Muscle of leg (tissue), 3 donors: ENCODE measurements at regions not wholly inside any gene's neighbourhood (a gene's known extent, or its start where the extent isn't known, plus 50 kb on each side); places are given as distances from the start of the nearest gene placed in this dataset.

ENCODE experiments used
- DNase-seq: peaks from one replicate; pipeline ENCODE4 v3.0.0; 2013
- H3K27ac ChIP-seq: one replicate; pipeline ENCODE4 v1.5.1; 2013; ENCODE audit warnings: mild to moderate bottlenecking, low read length, control low read depth
- H3K27me3 ChIP-seq: one replicate; pipeline ENCODE4 v1.6.1; 2013; ENCODE audit warnings: low read length; ENCODE audit not compliant: control insufficient read depth, insufficient read depth
- H3K36me3 ChIP-seq: one replicate; pipeline ENCODE4 v1.6.1; 2013; ENCODE audit warnings: low read length; ENCODE audit not compliant: control insufficient read depth, insufficient read depth
- H3K4me1 ChIP-seq: one replicate; pipeline ENCODE4 v1.6.1; 2013; ENCODE audit warnings: low read length; ENCODE audit not compliant: control insufficient read depth, insufficient read depth
- H3K4me3 ChIP-seq: one replicate; pipeline ENCODE4 v1.5.1; 2013; ENCODE audit warnings: low read length, control low read depth
- H3K9me3 ChIP-seq: replicated peaks from 2 replicates; pipeline ENCODE4 v1.6.1; 2013; ENCODE audit warnings: low read depth, low read length; ENCODE audit not compliant: control insufficient read depth
- WGBS: methylation state at CpG from one replicate; pipeline ENCODE4 v1.1.5; 2013; ENCODE audit warnings: missing lambda C conversion rate; ENCODE audit not compliant: insufficient coverage; 5-methylcytosine and 5-hydroxymethylcytosine counted together

GRCh38 chr16:26969589-26970231 is 97.0 kb upstream of the C16orf82 start:
- no peak for DNase-seq
- Histone ChIP-seq H3K4me3 (no peak overlapping the region), H3K27me3 (no peaks in the 10 kb centered on the region), H3K27ac (no peak overlapping the region), H3K9me3 (no peaks in the 10 kb centered on the region), H3K36me3 (no peaks in the 10 kb centered on the region), H3K4me1 (no peaks in the 10 kb centered on the region)
- 80% methylated on average over 1 of the region's 6 CpGs for WGBS

GRCh38 chr16:26970292-26970691 is 96.4 kb upstream of the C16orf82 start:
- Histone ChIP-seq H3K36me3 (no peaks in the 10 kb centered on the region), H3K4me1 (no peaks in the 10 kb centered on the region), H3K27me3 (no peaks in the 10 kb centered on the region), H3K4me3 (no peak overlapping the region), H3K27ac (no peak overlapping the region), H3K9me3 (no peaks in the 10 kb centered on the region)
- WGBS = 70% methylated on average over 2 of the region's 3 CpGs
- no peak for DNase-seq

GRCh38 chr16:26976873-26977272 is 89.9 kb upstream of the C16orf82 start:
- Histone ChIP-seq H3K36me3 (no peaks in the 10 kb centered on the region), H3K4me1 (no peaks in the 10 kb centered on the region), H3K27me3 (no peaks in the 10 kb centered on the region), H3K9me3 (no peaks in the 10 kb centered on the region), H3K4me3 (no peak overlapping the region), H3K27ac (no peak overlapping the region)
- 77% methylated on average over 5 of the region's 5 CpGs for WGBS
- DNase-seq = no peak

GRCh38 chr16:26981266-26981938 is 85.3 kb upstream of the C16orf82 start:
- WGBS = no CpG with 5 or more reads among the region's 8 CpGs
- no peaks in the 10 kb centered on the region for H3K36me3 ChIP-seq
- no peak overlapping the region for H3K4me3 ChIP-seq
- no peak for DNase-seq
- no peaks in the 10 kb centered on the region for H3K27me3 ChIP-seq
- no peaks in the 10 kb centered on the region for H3K9me3 ChIP-seq
- no peaks in the 10 kb centered on the region for H3K4me1 ChIP-seq
- no peak overlapping the region for H3K27ac ChIP-seq

GRCh38 chr16:26982422-26982821 is 84.3 kb upstream of the C16orf82 start:
- Histone ChIP-seq H3K4me1 (no peaks in the 10 kb centered on the region), H3K36me3 (no peaks in the 10 kb centered on the region), H3K27ac (no peak overlapping the region), H3K4me3 (no peak overlapping the region), H3K27me3 (no peaks in the 10 kb centered on the region), H3K9me3 (no peaks in the 10 kb centered on the region)
- no peak for DNase-seq
- 100% methylated on average over 1 of the region's 2 CpGs for WGBS

- no peaks in the 10 kb centered on the region for H3K4me1 ChIP-seq
- no peak overlapping the region for H3K4me3 ChIP-seq
- no peaks in the 10 kb centered on the region for H3K27me3 ChIP-seq
- no peaks in the 10 kb centered on the region for H3K9me3 ChIP-seq
- H3K27ac ChIP-seq = no peak overlapping the region
- no peak for DNase-seq
- no CpG with 5 or more reads among the region's 2 CpGs for WGBS
- H3K36me3 ChIP-seq = no peaks in the 10 kb centered on the region
Measured at GRCh38 chr16:26983426-26983825, 83.3 kb upstream of the C16orf82 start.

GRCh38 chr16:26985100-26986065 is 81.3 kb upstream of the C16orf82 start:
- Histone ChIP-seq H3K27ac (no peak overlapping the region), H3K9me3 (no peaks in the 10 kb centered on the region), H3K27me3 (no peaks in the 10 kb centered on the region), H3K4me3 (no peak overlapping the region), H3K4me1 (no peaks in the 10 kb centered on the region), H3K36me3 (no peaks in the 10 kb centered on the region)
- DNase-seq = no peak
- WGBS = 71% methylated on average over 12 of the region's 17 CpGs

- Histone ChIP-seq H3K36me3 (no peaks in the 10 kb centered on the region), H3K4me1 (no peaks in the 10 kb centered on the region), H3K9me3 (no peaks in the 10 kb centered on the region), H3K27me3 (peaks cover 2% of the 10 kb centered on the region), H3K27ac (no peak overlapping the region), H3K4me3 (no peak overlapping the region)
- no peak for DNase-seq
- 63% methylated on average over 6 of the region's 7 CpGs for WGBS
Measured at GRCh38 chr16:26987597-26988010, 79.1 kb upstream of the C16orf82 start.

GRCh38 chr16:26988186-26988585 is 78.5 kb upstream of the C16orf82 start:
- Histone ChIP-seq H3K9me3 (no peaks in the 10 kb centered on the region), H3K27me3 (peaks cover 3% of the 10 kb centered on the region)
- WGBS = 36% methylated on average over 1 of the region's 5 CpGs

More at GRCh38 chr16:26988186-26988585, 78.5 kb upstream of the C16orf82 start:
- Histone ChIP-seq H3K27ac (no peak overlapping the region), H3K4me1 (no peaks in the 10 kb centered on the region), H3K4me3 (no peak overlapping the region), H3K36me3 (no peaks in the 10 kb centered on the region)
- no peak for DNase-seq
